ENCODE measurements at regions not wholly inside any gene's neighbourhood (a gene's known extent, or its start where the extent isn't known, plus 50 kb on each side); places are given as distances from the start of the nearest gene placed in this dataset.

DNA sequence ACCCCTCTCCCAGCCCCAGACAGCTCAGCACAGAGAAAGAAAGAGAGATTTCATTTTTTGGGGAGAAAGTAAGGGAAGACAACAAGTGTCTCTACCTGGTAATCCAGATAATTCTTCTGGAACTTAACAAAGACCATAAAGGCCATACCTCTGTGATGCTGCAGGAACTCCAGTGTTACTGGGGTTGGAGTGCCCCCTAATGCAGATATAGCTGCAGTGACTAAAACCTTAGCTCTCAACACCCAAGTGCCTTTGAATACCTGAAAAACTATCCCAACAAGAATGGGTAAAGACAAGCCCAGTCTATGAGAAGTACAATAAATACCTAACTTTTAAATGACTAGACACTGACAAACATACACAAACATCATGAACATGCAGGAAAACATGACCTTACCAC lies 365.3 kb upstream of the PTCHD4 start:
- no peak for DNase-seq (ENCODE audit: extremely low read depth, insufficient read length)
- TF ChIP-seq, protein P1, sequence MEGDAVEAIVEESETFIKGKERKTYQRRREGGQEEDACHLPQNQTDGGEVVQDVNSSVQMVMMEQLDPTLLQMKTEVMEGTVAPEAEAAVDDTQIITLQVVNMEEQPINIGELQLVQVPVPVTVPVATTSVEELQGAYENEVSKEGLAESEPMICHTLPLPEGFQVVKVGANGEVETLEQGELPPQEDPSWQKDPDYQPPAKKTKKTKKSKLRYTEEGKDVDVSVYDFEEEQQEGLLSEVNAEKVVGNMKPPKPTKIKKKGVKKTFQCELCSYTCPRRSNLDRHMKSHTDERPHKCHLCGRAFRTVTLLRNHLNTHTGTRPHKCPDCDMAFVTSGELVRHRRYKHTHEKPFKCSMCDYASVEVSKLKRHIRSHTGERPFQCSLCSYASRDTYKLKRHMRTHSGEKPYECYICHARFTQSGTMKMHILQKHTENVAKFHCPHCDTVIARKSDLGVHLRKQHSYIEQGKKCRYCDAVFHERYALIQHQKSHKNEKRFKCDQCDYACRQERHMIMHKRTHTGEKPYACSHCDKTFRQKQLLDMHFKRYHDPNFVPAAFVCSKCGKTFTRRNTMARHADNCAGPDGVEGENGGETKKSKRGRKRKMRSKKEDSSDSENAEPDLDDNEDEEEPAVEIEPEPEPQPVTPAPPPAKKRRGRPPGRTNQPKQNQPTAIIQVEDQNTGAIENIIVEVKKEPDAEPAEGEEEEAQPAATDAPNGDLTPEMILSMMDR (IDR thresholded peaks at IDR 0.05; ENCODE audit: insufficient read depth, low read length, poor library complexity, severe bottlenecking) = no peak
- H3K36me3 ChIP-seq (ENCODE audit: control insufficient read depth, insufficient read depth, low read length) = no peaks in the 10 kb centered on the region
- no peaks in the 10 kb centered on the region for H3K27me3 ChIP-seq (replicated peaks; ENCODE audit: control insufficient read depth, insufficient read depth, low read length)
- no peak overlapping the region for H3K4me3 ChIP-seq (replicated peaks; ENCODE audit: low read depth, low read length)

DNA sequence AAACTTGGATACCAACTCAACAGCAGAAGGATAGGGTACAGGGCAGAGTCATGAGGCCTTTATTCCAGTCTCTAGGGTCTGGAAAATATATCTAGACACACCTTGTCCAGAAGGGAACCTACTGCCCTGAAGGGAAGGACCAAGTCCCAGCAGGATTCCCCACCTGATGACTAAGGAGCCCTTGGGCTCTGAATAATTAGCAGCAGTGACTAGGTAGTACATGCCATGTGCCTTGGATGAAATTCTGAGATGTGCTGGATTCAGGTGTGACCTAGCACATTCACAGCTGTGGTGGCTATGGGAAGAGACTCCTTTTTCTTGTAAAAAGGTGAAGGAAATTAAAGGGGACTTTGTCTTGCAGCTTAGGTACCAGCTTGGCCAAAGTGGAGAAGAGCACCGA lies 364.3 kb upstream of the PTCHD4 start:
- no peaks in the 10 kb centered on the region for H3K36me3 ChIP-seq (ENCODE audit: control insufficient read depth, insufficient read depth, low read length)
- no peak overlapping the region for H3K4me3 ChIP-seq (replicated peaks; ENCODE audit: low read depth, low read length)
- DNase-seq (ENCODE audit: extremely low read depth, insufficient read length) = no peak
- TF ChIP-seq, protein P1 (IDR thresholded peaks at IDR 0.05; ENCODE audit: insufficient read depth, low read length, poor library complexity, severe bottlenecking) = no peak
- H3K27me3 ChIP-seq (replicated peaks; ENCODE audit: control insufficient read depth, insufficient read depth, low read length) = no peaks in the 10 kb centered on the region

DNA sequence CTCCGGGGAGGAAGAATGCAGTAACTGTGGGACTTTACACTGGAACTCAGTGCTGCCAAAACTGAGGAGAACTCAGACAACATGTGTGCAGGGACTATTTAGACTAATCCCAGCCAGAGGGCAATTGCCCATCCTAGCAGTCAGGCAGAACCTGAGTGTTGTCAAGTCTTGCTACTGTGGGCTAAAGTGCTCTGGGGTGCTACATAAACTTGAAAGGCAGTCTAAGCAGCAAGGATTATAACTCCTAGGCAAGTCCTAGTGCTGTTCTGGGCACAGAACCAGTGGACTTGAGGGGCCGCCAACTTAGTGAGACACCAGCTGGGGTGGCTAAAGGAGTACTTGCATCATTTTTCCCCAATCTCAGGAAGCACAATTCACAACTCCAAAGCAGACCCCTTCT lies 363.8 kb upstream of the PTCHD4 start:
- Histone ChIP-seq H3K36me3 (ENCODE audit: control insufficient read depth, insufficient read depth, low read length) (no peaks in the 10 kb centered on the region), H3K27me3 (replicated peaks; ENCODE audit: control insufficient read depth, insufficient read depth, low read length) (no peaks in the 10 kb centered on the region), H3K4me3 (replicated peaks; ENCODE audit: low read depth, low read length) (no peak overlapping the region)
- TF ChIP-seq, protein P1 (IDR thresholded peaks at IDR 0.05; ENCODE audit: insufficient read depth, low read length, poor library complexity, severe bottlenecking) = no peak
- no peak for DNase-seq (ENCODE audit: extremely low read depth, insufficient read length)

DNA sequence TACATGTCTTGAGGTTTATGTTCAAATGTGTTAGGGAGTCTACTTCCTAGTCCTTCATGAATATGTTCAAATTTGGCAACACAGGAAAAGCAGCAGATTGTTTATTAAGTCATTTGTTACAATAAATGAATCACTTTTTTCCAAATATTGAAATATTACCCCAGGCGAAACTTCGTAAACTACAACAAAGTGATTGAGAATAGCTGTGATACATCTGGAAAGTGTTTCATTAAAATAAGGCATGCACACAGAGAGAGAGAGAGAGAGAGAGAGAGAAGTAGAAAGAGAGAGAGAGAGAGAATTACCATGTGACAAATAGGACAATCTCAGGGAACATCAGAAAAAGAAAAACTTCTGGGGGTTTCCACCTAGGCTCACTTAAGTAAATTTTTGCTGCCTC lies 363.1 kb upstream of the PTCHD4 start:
- H3K36me3 ChIP-seq (ENCODE audit: control insufficient read depth, insufficient read depth, low read length) = no peaks in the 10 kb centered on the region
- DNase-seq (ENCODE audit: extremely low read depth, insufficient read length) = no peak
- H3K27me3 ChIP-seq (replicated peaks; ENCODE audit: control insufficient read depth, insufficient read depth, low read length) = no peaks in the 10 kb centered on the region
- H3K4me3 ChIP-seq (replicated peaks; ENCODE audit: low read depth, low read length) = no peak overlapping the region
- TF ChIP-seq, protein P1 (IDR thresholded peaks at IDR 0.05; ENCODE audit: insufficient read depth, low read length, poor library complexity, severe bottlenecking) = no peak

DNA sequence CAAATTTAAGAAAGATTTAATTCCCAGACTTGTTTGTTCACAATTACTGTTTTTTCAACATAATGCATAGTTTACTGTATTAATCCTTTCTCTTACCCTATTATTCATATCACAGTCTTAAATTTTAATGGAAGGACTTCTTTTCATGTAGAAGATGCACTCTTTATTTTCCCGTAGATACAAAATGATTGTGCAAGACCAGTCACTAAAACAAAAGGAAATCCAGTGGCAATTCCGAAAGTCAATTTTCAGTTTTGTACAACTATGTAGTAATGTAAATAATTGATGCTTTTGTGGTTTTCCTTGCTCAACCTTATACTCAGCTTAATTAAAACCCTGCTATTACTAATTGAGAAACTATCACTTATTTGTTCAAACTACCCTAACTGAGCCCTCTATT lies 361.5 kb upstream of the PTCHD4 start:
- H3K27me3 ChIP-seq (replicated peaks; ENCODE audit: control insufficient read depth, insufficient read depth, low read length) = no peaks in the 10 kb centered on the region
- no peak overlapping the region for H3K4me3 ChIP-seq (replicated peaks; ENCODE audit: low read depth, low read length)
- DNase-seq (ENCODE audit: extremely low read depth, insufficient read length) = no peak
- TF ChIP-seq, protein P1 (IDR thresholded peaks at IDR 0.05; ENCODE audit: insufficient read depth, low read length, poor library complexity, severe bottlenecking) = no peak
- H3K36me3 ChIP-seq (ENCODE audit: control insufficient read depth, insufficient read depth, low read length) = no peaks in the 10 kb centered on the region

DNA sequence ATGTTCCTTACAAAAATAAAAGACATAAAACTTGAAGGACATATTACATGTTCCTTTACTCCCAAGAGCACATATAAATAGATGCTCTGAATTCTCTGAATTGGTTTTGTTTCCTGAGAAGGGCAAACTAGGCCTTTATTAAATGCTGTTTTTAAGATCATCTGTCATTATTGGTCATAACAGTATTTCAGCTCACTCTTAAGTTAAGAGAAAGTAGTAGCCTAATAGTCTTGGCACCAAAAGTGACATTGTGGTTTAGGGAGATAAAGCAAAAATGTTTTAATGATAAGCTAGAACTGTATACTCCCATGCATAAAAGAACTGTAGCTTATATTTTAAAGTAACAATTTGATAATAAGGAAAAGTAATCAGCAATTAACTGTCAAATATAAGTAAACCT lies 361.1 kb upstream of the PTCHD4 start:
- DNase-seq (ENCODE audit: extremely low read depth, insufficient read length) = no peak
- TF ChIP-seq, protein P1 (IDR thresholded peaks at IDR 0.05; ENCODE audit: insufficient read depth, low read length, poor library complexity, severe bottlenecking) = no peak
- H3K4me3 ChIP-seq (replicated peaks; ENCODE audit: low read depth, low read length) = no peak overlapping the region
- no peaks in the 10 kb centered on the region for H3K36me3 ChIP-seq (ENCODE audit: control insufficient read depth, insufficient read depth, low read length)
- no peaks in the 10 kb centered on the region for H3K27me3 ChIP-seq (replicated peaks; ENCODE audit: control insufficient read depth, insufficient read depth, low read length)
